ENCODE measurements at regions not wholly inside any gene's neighbourhood (a gene's known extent, or its start where the extent isn't known, plus 50 kb on each side); places are given as distances from the start of the nearest gene placed in this dataset.

GRCh38 chr21:18970416-18970815, 566.8 kb upstream of the TMPRSS15 start:
- TF ChIP-seq CTCF (IDR thresholded peaks at IDR 0.05) (no peak), POLR2AphosphoS5 (IDR thresholded peaks at IDR 0.05; ENCODE audit: low read depth, low read length) (no peak), REST (IDR thresholded peaks at IDR 0.05; ENCODE audit: insufficient read depth in 1 of 2, low read depth in 2 of 2, low read length in 1 of 2) (no peak)
